GM12878 (cell line): ENCODE measurements at regions not wholly inside any gene's neighbourhood (a gene's known extent, or its start where the extent isn't known, plus 50 kb on each side); places are given as distances from the start of the nearest gene placed in this dataset.

Experiments
- ATAC-seq: fragments of 200-7000 bp; cut with Tn5 transposase; 3 replicates; pipeline ENCODE4 v1.9.1; 2020; ENCODE audit warnings: mild to moderate bottlenecking, moderate library complexity
- BruUV-seq: library from RNA; stranded (reverse); fragments of 400-500 nt; replicated peaks from 2 replicates; lab custom pipeline; 2021; lab: Mats Ljungman, UMichigan
- CTCF ChIA-PET: fragments of 300-600 bp; sonication (Branson Sonifier 250); formaldehyde crosslinking; extraction: SDS; loops from one replicate; lab custom pipeline; 2021; ENCODE audit warnings: inconsistent platforms; lab: Yijun Ruan, JAX
- POLR2A ChIA-PET: fragments of 350-600 bp; formaldehyde crosslinking; extraction: SDS; loops from one replicate; lab custom pipeline; 2021; ENCODE audit warnings: inconsistent platforms; lab: Charles Lee
- RAD21 ChIA-PET: fragments of 300-600 bp; sonication (Branson Sonifier 250); formaldehyde crosslinking; loops from one replicate; lab custom pipeline; 2023; ENCODE audit warnings: antibody characterized with exemption; ENCODE audit not compliant: unreplicated experiment; lab: Charles Lee
- SMC1A ChIA-PET: fragments of 300-600 bp; sonication (Branson Sonifier 250); formaldehyde crosslinking; loops from one replicate; lab custom pipeline; 2023; ENCODE audit not compliant: unreplicated experiment, uncharacterized antibody; lab: Charles Lee
- DNase-seq: peaks from one replicate; pipeline ENCODE4 v3.0.0-alpha.2; 2011; ENCODE audit warnings: low read depth, low spot score
- FAIRE-seq: peaks from 3 replicates; lab custom pipeline; 2011; peaks lifted over from hg19 to GRCh38; lab: Jason Lieb, UNC
- H2AFZ ChIP-seq: 2 replicates; pipeline ENCODE4 v1.6.0; 2011; ENCODE audit warnings: low read depth, low read length, control low read depth; ENCODE audit not compliant: control insufficient read depth
- H3K27ac ChIP-seq: 2 replicates; pipeline ENCODE4 v1.5.1; 2011; ENCODE audit warnings: control low read depth; ENCODE audit not compliant: control insufficient read depth, insufficient read depth
- H3K27me3 ChIP-seq, 2 experiments: replicated peaks in 1 of 2; 2 replicates each; pipeline versions ENCODE4 v1.6.0 to v1.6.1; 2011; ENCODE audit warnings: low read length in 1 of 2; ENCODE audit not compliant: control insufficient read depth in 2 of 2, insufficient read depth in 2 of 2
- H3K36me3 ChIP-seq, 2 experiments: 2 replicates each; pipeline ENCODE4 v1.5.1; 2011; ENCODE audit warnings: low read length in 1 of 2; ENCODE audit not compliant: control insufficient read depth in 2 of 2, insufficient read depth in 2 of 2
- H3K4me1 ChIP-seq: 2 replicates; pipeline ENCODE4 v1.6.1; 2011; ENCODE audit warnings: mild to moderate bottlenecking, low read length, moderate library complexity, mixed read lengths; ENCODE audit not compliant: control insufficient read depth, insufficient read depth
- H3K4me2 ChIP-seq: 2 replicates; pipeline ENCODE4 v1.6.0; 2011; ENCODE audit warnings: control low read depth; ENCODE audit not compliant: control insufficient read depth, insufficient read depth
- H3K4me3 ChIP-seq: fragments of 200-600 bp; sonication (generic); 2 replicates; pipeline ENCODE4 v1.5.1; 2016
- H3K79me2 ChIP-seq: 2 replicates; pipeline ENCODE4 v1.6.0; 2011; ENCODE audit warnings: low read length; ENCODE audit not compliant: control insufficient read depth, insufficient read depth
- H3K9ac ChIP-seq: 2 replicates; pipeline ENCODE4 v1.8.0; 2011; ENCODE audit warnings: low read length, control low read depth, mixed read lengths; ENCODE audit not compliant: control insufficient read depth, insufficient read depth
- H3K9me3 ChIP-seq: replicated peaks from 3 replicates; pipeline ENCODE4 v1.5.1; 2011; ENCODE audit warnings: mild to moderate bottlenecking, low read length; ENCODE audit not compliant: control insufficient read depth, insufficient read depth
- H4K20me1 ChIP-seq: 2 replicates; pipeline ENCODE4 v1.6.0; 2011; ENCODE audit not compliant: control insufficient read depth, insufficient read depth
- ATF3 ChIP-seq: IDR thresholded peaks from 2 replicates; pipeline ENCODE4 v1.6.1; 2011; ENCODE audit warnings: low read depth, mild to moderate bottlenecking, low read length, moderate library complexity, borderline replicate concordance; ENCODE audit errors: extremely low read depth
- BCLAF1 ChIP-seq: fragments of 450-650 bp; IDR thresholded peaks from 2 replicates; pipeline ENCODE4 v1.6.1; 2017; ENCODE audit warnings: antibody characterized with exemption, mild to moderate bottlenecking, moderate library complexity
- CREB1 ChIP-seq: IDR thresholded peaks from 2 replicates; pipeline ENCODE4 v1.6.1; 2012; ENCODE audit warnings: low read depth, mild to moderate bottlenecking, inconsistent platforms
- CREM ChIP-seq: IDR thresholded peaks from 2 replicates; pipeline ENCODE4 v1.6.1; 2014; ENCODE audit warnings: antibody characterized with exemption, low read depth
- CUX1 ChIP-seq: IDR thresholded peaks from 2 replicates; pipeline ENCODE4 v1.6.1; 2012; ENCODE audit warnings: improper control_type of control experiment, low read depth, low read length; ENCODE audit not compliant: insufficient replicate concordance
- E4F1 ChIP-seq: fragments of 450-650 bp; IDR thresholded peaks from 2 replicates; pipeline ENCODE4 v1.6.1; 2018; ENCODE audit warnings: borderline replicate concordance, mild to moderate bottlenecking; ENCODE audit not compliant: partially characterized antibody
- IRF4 ChIP-seq: IDR thresholded peaks from 2 replicates; pipeline ENCODE4 v1.6.1; 2011; ENCODE audit warnings: low read depth, low read length
- POLR2A ChIP-seq: IDR thresholded peaks from 2 replicates; pipeline ENCODE4 v1.6.1; 2011; ENCODE audit warnings: low read depth, mild to moderate bottlenecking, low read length
- POLR2AphosphoS5 ChIP-seq: IDR thresholded peaks from 2 replicates; pipeline ENCODE4 v1.6.1; 2011; ENCODE audit warnings: mild to moderate bottlenecking, low read length, inconsistent platforms
- RAD51 ChIP-seq: fragments of 450-650 bp; IDR thresholded peaks from 2 replicates; pipeline ENCODE4 v1.6.1; 2016; ENCODE audit warnings: moderate library complexity, mild to moderate bottlenecking, inconsistent platforms
- SIX5 ChIP-seq: IDR thresholded peaks from 2 replicates; pipeline ENCODE4 v1.6.1; 2011; ENCODE audit warnings: mild to moderate bottlenecking, low read depth, low read length, moderate library complexity; ENCODE audit not compliant: severe bottlenecking
- SKIL ChIP-seq: fragments of 450-650 bp; IDR thresholded peaks from 2 replicates; pipeline ENCODE4 v1.6.1; 2017; ENCODE audit warnings: mild to moderate bottlenecking, low read depth, inconsistent platforms; ENCODE audit not compliant: poor library complexity, severe bottlenecking
- WGBS: methylation state at CpG from one replicate; pipeline ENCODE4 v1.1.6; 2016; ENCODE audit warnings: low lambda C conversion rate; ENCODE audit not compliant: insufficient replicate concordance, insufficient coverage; ENCODE audit errors: missing lambda C conversion rate; 5-methylcytosine and 5-hydroxymethylcytosine counted together
- in situ Hi-C: fragments of 300-500 bp; cut with MboI; formaldehyde crosslinking; loops from 9 replicates; pipeline ENCODE4 v1.14.3; 2018; ENCODE audit warnings: mixed read lengths
- intact Hi-C: fragments of 100-400 bp; cut with micrococcal nuclease; formaldehyde crosslinking; loops from one replicate; pipeline ENCODE4 v1.14.2; 2022; ENCODE audit not compliant: unreplicated experiment

GRCh38 chr5:99010294-99010693, 81.5 kb upstream of the CHD1 start:
- Histone ChIP-seq H3K4me2 (no peak overlapping the region), H3K27ac (no peak overlapping the region), H3K79me2 (no peaks in the 10 kb centered on the region), H2AFZ (no peak overlapping the region), H3K27me3 (no peaks in the 10 kb centered on the region), H3K4me3 (no peak overlapping the region), H3K9ac (no peak overlapping the region), H3K4me1 (peaks cover 5% of the 10 kb centered on the region), H3K9me3 (peaks cover 4% of the 10 kb centered on the region; the same call in 2 of the 3 replicates), H3K36me3 (no peaks in the 10 kb centered on the region), H4K20me1 (no peaks in the 10 kb centered on the region)
- RAD21 ChIA-PET, result no interaction called here
- FAIRE-seq (no peak), ATAC-seq (no peak), DNase-seq (no peak)
- in situ Hi-C loops (no loop called here), intact Hi-C loops (no loop called here)
- CTCF ChIA-PET, result no interaction called here
- SMC1A ChIA-PET, result no interaction called here
- no TSS peak for BruUV-seq
- POLR2A ChIA-PET, result no interaction called here
- WGBS, result no CpG with 5 or more reads among the region's 3 CpGs
- no peak for TF ChIP-seq IRF4
- TF ChIP-seq SIX5, result no peak
- no peak for TF ChIP-seq POLR2A
- no peak for TF ChIP-seq CREB1
- TF ChIP-seq CUX1, result no peak
- TF ChIP-seq BCLAF1, result no peak
- no peak for TF ChIP-seq CREM
- TF ChIP-seq POLR2AphosphoS5, result no peak
- TF ChIP-seq RAD51, result no peak
- no peak for TF ChIP-seq ATF3
- no peak for TF ChIP-seq SKIL
- TF ChIP-seq E4F1, result no peak
